ENCODE measurements at regions not wholly inside any gene's neighbourhood (a gene's known extent, or its start where the extent isn't known, plus 50 kb on each side); places are given as distances from the start of the nearest gene placed in this dataset.
"Not testable (repeated sequence)": the region's sequence is repeated elsewhere in the genome, so short reads cannot be mapped to it uniquely, and the experiment has no call there.

DNA sequence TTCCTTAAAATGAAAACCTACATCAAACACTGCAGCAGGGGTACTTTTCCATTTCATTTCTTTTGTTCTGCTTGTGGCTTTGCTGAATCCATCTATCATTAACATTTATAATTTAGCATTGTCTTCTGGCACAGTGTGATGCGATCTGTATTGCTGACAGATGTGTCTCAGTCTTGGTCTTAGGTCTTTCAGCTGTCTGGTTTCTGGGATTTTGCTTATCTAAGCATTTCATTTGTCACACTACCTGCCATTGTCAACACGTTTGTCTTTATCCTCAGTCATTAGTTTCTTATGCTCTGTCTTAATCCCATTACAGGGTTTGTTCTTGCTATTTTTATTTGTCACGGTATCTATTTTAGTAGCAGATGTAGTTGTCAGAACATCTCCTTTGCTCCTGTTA, 303.1 kb downstream of the IZUMO3 start:
- DNase-seq (no peak), ATAC-seq (no peak)
- Histone ChIP-seq H3K27ac (no peak overlapping the region), H3K27me3 (no peaks in the 10 kb centered on the region), H3K9me3 (no peaks in the 10 kb centered on the region), H3K4me3 (no peak overlapping the region), H3K4me1 (no peaks in the 10 kb centered on the region), H3K36me3 (no peaks in the 10 kb centered on the region)
- TF ChIP-seq, protein P1, sequence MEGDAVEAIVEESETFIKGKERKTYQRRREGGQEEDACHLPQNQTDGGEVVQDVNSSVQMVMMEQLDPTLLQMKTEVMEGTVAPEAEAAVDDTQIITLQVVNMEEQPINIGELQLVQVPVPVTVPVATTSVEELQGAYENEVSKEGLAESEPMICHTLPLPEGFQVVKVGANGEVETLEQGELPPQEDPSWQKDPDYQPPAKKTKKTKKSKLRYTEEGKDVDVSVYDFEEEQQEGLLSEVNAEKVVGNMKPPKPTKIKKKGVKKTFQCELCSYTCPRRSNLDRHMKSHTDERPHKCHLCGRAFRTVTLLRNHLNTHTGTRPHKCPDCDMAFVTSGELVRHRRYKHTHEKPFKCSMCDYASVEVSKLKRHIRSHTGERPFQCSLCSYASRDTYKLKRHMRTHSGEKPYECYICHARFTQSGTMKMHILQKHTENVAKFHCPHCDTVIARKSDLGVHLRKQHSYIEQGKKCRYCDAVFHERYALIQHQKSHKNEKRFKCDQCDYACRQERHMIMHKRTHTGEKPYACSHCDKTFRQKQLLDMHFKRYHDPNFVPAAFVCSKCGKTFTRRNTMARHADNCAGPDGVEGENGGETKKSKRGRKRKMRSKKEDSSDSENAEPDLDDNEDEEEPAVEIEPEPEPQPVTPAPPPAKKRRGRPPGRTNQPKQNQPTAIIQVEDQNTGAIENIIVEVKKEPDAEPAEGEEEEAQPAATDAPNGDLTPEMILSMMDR (IDR thresholded peaks at IDR 0.05 in 4 of 5, conservative IDR thresholded peaks at IDR 0.05 in 1 of 5) = no peak
- no peak for TF ChIP-seq POLR2A (IDR thresholded peaks at IDR 0.05)
- intact Hi-C loops (cut with DNase I; ENCODE audit: low total_unique reads) = no loop called here
- in situ Hi-C loops (cut with MboI; ENCODE audit: low sequenced_read_pairs in 4 of 4) = no loop called here

DNA sequence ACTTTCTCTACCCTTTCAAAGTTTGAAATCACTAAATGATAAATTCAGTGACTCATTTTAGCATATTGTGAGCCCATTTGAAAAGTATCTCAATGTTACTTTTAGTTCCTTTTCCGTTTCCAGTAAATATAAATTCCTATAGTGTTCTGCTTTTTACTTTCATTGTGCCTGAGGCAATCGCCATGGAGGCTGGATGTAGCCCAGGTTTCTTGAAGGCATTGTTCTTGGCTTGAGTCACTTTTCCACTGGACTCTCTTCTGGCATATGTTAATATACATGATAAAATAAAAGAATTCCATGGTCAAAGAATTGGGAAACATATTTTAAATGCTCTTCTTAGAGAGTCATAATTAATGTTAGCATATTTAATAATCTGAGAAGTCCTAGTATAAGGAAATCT, 327.0 kb downstream of the IZUMO3 start:
- in situ Hi-C loops (cut with MboI; ENCODE audit: low sequenced_read_pairs in 4 of 4) = loop anchor here in 1 of 4 donors (25.0 kb wide), 1 partner anchor 94 kb away; no protein-coding TSS in a partner anchor
- H3K4me3 ChIP-seq = no peak overlapping the region
- intact Hi-C loops (cut with DNase I; ENCODE audit: low total_unique reads) = no loop called here
- ATAC-seq (no peak), DNase-seq (no peak)
- no peaks in the 10 kb centered on the region for H3K9me3 ChIP-seq
- no peaks in the 10 kb centered on the region for H3K27me3 ChIP-seq
- no peaks in the 10 kb centered on the region for H3K36me3 ChIP-seq
- no peak overlapping the region for H3K27ac ChIP-seq
- H3K4me1 ChIP-seq = no peaks in the 10 kb centered on the region
- TF ChIP-seq, protein P1 (IDR thresholded peaks at IDR 0.05 in 4 of 5, conservative IDR thresholded peaks at IDR 0.05 in 1 of 5) = no peak
- no peak for TF ChIP-seq POLR2A (IDR thresholded peaks at IDR 0.05)

DNA sequence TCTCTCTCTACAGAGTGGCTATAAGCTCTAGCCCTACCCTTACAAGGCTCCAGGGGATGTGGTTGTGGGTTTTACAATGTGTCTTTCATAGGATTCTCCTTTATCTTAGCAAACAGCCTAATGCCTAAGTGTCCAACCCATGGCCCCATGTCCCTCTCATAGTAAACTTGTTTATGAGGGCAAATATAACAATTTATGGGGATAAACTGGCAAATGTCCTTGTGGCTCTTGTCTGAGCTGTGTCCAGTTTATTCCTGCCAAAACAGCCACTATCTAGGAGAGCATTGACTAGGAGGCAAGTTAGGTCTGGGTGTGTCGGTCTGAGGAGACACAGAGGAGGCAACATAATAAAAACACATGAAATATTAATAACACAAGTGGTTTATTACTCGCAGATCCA, 335.1 kb downstream of the IZUMO3 start:
- no peak for TF ChIP-seq POLR2A (IDR thresholded peaks at IDR 0.05)
- TF ChIP-seq, protein P1 (IDR thresholded peaks at IDR 0.05 in 4 of 5, conservative IDR thresholded peaks at IDR 0.05 in 1 of 5) = no peak
- ATAC-seq (no peak), DNase-seq (no peak)
- Histone ChIP-seq H3K4me3 (no peak overlapping the region), H3K27me3 (no peaks in the 10 kb centered on the region), H3K9me3 (no peaks in the 10 kb centered on the region), H3K4me1 (no peaks in the 10 kb centered on the region), H3K36me3 (no peaks in the 10 kb centered on the region), H3K27ac (no peak overlapping the region)
- intact Hi-C loops (cut with DNase I; ENCODE audit: low total_unique reads) = no loop called here
- in situ Hi-C loops (cut with MboI; ENCODE audit: low sequenced_read_pairs in 4 of 4) = loop anchor here in 1 of 4 donors (25.0 kb wide), 1 partner anchor 102 kb away; no protein-coding TSS in a partner anchor

DNA sequence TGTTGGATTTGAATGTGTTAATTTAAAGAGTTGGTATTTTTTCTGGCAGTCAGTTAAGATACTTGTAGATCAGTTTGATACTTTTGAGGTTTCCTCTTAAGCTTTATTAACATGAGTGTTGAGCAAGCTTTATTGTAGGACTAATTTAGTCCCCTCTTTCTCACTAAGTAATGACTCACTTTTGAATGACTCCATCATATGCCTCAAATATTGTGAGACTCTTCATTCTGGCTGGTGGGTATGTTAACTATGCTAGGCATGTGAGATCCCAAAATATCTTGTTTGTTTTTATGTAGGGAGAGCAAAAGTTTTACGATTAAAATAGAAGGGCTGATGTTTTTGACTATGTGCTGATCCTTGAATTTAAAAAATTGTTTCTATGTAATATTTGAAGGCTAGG, 355.7 kb downstream of the IZUMO3 start:
- no peaks in the 10 kb centered on the region for H3K27me3 ChIP-seq
- H3K27ac ChIP-seq = no peak overlapping the region
- intact Hi-C loops (cut with DNase I; ENCODE audit: low total_unique reads) = no loop called here
- ATAC-seq = no peak
- no peaks in the 10 kb centered on the region for H3K9me3 ChIP-seq
- TF ChIP-seq, protein P1 (IDR thresholded peaks at IDR 0.05 in 4 of 5, conservative IDR thresholded peaks at IDR 0.05 in 1 of 5) = no peak
- TF ChIP-seq POLR2A (IDR thresholded peaks at IDR 0.05) = no peak
- no peaks in the 10 kb centered on the region for H3K36me3 ChIP-seq
- no peaks in the 10 kb centered on the region for H3K4me1 ChIP-seq
- no peak for DNase-seq
- in situ Hi-C loops (cut with MboI; ENCODE audit: low sequenced_read_pairs in 4 of 4) = no loop called here
- no peak overlapping the region for H3K4me3 ChIP-seq

DNA sequence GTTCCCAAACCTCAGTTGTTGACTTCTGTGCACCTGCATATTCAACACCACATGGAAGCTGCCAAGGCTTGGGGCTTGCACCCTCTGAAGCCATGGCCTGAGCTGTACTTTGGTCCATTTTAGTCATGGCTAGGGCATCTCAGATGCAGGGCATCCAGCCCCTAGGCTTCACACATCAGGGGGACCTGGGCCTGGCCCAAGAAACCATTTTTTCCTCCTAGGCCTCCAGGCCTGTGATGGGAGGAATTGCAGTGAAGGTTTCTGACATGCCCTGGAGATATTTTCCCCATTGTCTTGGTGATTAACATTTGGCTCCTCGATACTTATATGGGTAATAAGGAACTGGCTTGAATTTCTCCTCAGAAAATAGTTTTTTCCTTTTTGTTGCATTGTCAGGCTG, 354.5 kb upstream of the ELAVL2 start:
- H3K9me3 ChIP-seq; H3K4me1 ChIP-seq; H3K27ac ChIP-seq; in situ Hi-C loops (cut with MboI; ENCODE audit: low sequenced_read_pairs in 4 of 4); ATAC-seq; H3K36me3 ChIP-seq; DNase-seq; H3K4me3 ChIP-seq; H3K27me3 ChIP-seq; intact Hi-C loops (cut with DNase I; ENCODE audit: low total_unique reads): not testable (repeated sequence)

Measured in gastrocnemius medialis (tissue), 4 donors.